Large intestine (tissue), 3 donors: ENCODE measurements at regions not wholly inside any gene's neighbourhood (a gene's known extent, or its start where the extent isn't known, plus 50 kb on each side); places are given as distances from the start of the nearest gene placed in this dataset.

Source experiments
- DNase-seq, 2 donors: peaks; one replicate each; pipeline versions ENCODE4 v3.0.0 to v3.0.0-alpha.2; 2013
- H3K27ac ChIP-seq: one replicate; pipeline ENCODE4 v1.5.1; 2013; ENCODE audit warnings: low read length
- H3K27me3 ChIP-seq: 2 replicates; pipeline ENCODE4 v1.6.1; 2013; ENCODE audit warnings: low read length; ENCODE audit not compliant: control insufficient read depth, insufficient read depth
- H3K36me3 ChIP-seq: 2 replicates; pipeline ENCODE4 v1.6.1; 2013; ENCODE audit warnings: low read length; ENCODE audit not compliant: control insufficient read depth, insufficient read depth
- H3K4me1 ChIP-seq: one replicate; pipeline ENCODE4 v1.6.1; 2013; ENCODE audit warnings: low read length; ENCODE audit not compliant: control insufficient read depth, insufficient read depth
- H3K4me3 ChIP-seq: one replicate; pipeline ENCODE4 v1.5.1; 2013; ENCODE audit warnings: low read length
- H3K9me3 ChIP-seq: one replicate; pipeline ENCODE4 v1.6.1; 2013; ENCODE audit warnings: mild to moderate bottlenecking, low read depth, low read length, moderate library complexity; ENCODE audit not compliant: control insufficient read depth
- WGBS: methylation state at CpG from one replicate; pipeline ENCODE4 v1.1.5; 2013; ENCODE audit warnings: low lambda C conversion rate; ENCODE audit not compliant: insufficient coverage; 5-methylcytosine and 5-hydroxymethylcytosine counted together

DNA sequence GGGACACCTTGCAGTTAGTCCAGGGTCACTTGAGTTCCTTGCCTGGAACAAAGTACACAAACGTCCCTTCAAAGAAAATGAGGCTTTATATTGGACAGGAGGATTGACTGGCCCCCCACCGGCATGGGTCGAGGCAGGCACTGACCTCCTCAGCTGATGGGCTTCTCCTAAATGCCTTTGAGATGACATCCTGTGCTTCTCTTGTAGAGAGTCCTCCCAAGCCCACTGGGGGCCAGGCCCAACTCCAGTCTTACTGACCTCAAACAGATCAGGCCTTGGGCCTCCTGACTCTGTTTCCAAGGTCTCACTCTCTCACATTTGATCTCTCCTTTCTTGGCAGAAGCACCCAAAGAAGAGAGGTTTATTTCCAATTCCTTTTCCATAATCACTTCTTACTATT, 516.1 kb downstream of the MCTP2 start:
- no peak for DNase-seq
- Histone ChIP-seq H3K36me3 (no peaks in the 10 kb centered on the region), H3K9me3 (no peaks in the 10 kb centered on the region), H3K27ac (no peak overlapping the region), H3K4me3 (no peak overlapping the region), H3K27me3 (no peaks in the 10 kb centered on the region), H3K4me1 (no peaks in the 10 kb centered on the region)
- WGBS = no CpG with 5 or more reads among the region's 3 CpGs

- H3K27me3 ChIP-seq = no peaks in the 10 kb centered on the region
- H3K27ac ChIP-seq = no peak overlapping the region
- no peaks in the 10 kb centered on the region for H3K36me3 ChIP-seq
- WGBS = 100% methylated on average over 1 of the region's 5 CpGs
- H3K9me3 ChIP-seq = no peaks in the 10 kb centered on the region
- H3K4me1 ChIP-seq = no peaks in the 10 kb centered on the region
- peak in 1 of 2 donors; percentile 5 for DNase-seq
- no peak overlapping the region for H3K4me3 ChIP-seq
Measured at GRCh38 chr15:94749811-94750617, 518.7 kb downstream of the MCTP2 start.

DNA sequence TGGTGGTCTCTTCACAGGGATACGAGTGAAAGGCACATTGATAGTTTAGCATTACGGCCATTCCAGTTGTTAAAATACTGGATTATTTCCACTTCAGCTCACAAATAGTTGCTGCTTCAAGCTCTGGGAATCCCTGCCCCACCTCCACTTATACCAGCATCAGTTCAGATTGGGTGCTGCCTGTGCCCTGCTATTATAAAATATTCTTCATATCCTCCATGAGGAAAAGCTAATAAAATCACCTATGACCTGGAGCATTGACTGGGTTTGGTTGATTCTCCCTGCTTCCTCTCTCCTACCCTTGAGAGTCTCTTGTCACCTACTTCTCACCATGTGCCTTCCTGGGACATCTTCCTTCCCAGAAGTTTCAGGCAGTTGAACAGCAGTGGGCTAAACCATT, 529.0 kb downstream of the MCTP2 start:
- no peaks in the 10 kb centered on the region for H3K36me3 ChIP-seq
- no peak overlapping the region for H3K4me3 ChIP-seq
- H3K4me1 ChIP-seq = no peaks in the 10 kb centered on the region
- no peak for DNase-seq
- H3K27me3 ChIP-seq = no peaks in the 10 kb centered on the region
- no peaks in the 10 kb centered on the region for H3K9me3 ChIP-seq
- no CpG with 5 or more reads among the region's 2 CpGs for WGBS
- H3K27ac ChIP-seq = no peak overlapping the region

DNA sequence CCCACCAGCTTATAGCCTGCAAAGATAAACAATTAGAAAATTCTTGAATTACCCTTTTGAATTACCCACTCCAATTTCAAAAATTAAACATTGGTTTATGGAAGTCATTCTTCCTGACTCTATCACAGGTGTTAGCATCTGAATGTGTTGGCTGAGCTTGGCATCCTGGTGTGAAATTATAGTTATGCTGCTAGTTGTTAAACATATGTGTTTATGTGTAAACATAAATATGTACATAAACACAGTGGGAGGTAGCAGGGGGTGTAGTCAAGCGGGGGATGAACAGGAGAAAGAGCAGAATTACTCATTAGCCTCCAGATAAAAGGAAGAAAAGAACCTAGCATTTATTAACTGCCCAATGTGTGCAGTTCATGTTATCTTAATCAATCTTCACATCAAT, 530.2 kb downstream of the MCTP2 start:
- Histone ChIP-seq H3K4me3 (no peak overlapping the region), H3K27me3 (no peaks in the 10 kb centered on the region), H3K36me3 (no peaks in the 10 kb centered on the region), H3K27ac (no peak overlapping the region), H3K9me3 (no peaks in the 10 kb centered on the region), H3K4me1 (no peaks in the 10 kb centered on the region)
- no CpG with 5 or more reads among the region's 1 CpG for WGBS
- no peak for DNase-seq

DNA sequence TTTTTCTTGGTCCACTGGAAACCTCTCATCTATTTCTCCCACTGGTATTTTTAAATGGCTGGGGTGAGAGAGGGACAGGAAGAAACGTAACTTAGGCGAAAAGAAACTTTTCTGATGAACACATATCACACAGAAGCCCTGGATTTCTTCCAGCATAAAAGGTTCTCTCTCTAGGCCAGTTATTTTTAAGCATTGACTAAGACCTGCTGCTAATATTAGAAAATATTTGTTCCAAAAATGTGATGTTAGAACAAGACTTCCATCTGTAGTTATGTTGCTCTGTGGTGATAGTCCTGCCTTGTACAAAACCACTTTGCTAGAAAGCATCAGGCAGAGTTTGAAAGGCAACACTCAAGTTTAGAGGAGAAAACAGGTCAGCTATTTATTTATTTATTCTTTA, 537.7 kb downstream of the MCTP2 start:
- DNase-seq = no peak
- WGBS = no CpG with 5 or more reads among the region's 2 CpGs
- H3K4me1 ChIP-seq = no peaks in the 10 kb centered on the region
- no peaks in the 10 kb centered on the region for H3K27me3 ChIP-seq
- H3K4me3 ChIP-seq = no peak overlapping the region
- H3K36me3 ChIP-seq = no peaks in the 10 kb centered on the region
- no peak overlapping the region for H3K27ac ChIP-seq
- no peaks in the 10 kb centered on the region for H3K9me3 ChIP-seq

GRCh38 chr15:94770199-94770598, 538.8 kb downstream of the MCTP2 start:
- DNase-seq = no peak
- H3K4me3 ChIP-seq = no peak overlapping the region
- H3K9me3 ChIP-seq = no peaks in the 10 kb centered on the region
- H3K36me3 ChIP-seq = no peaks in the 10 kb centered on the region
- no peaks in the 10 kb centered on the region for H3K4me1 ChIP-seq
- no peak overlapping the region for H3K27ac ChIP-seq
- no peaks in the 10 kb centered on the region for H3K27me3 ChIP-seq
- WGBS = 93% methylated on average over 2 of the region's 10 CpGs

- WGBS = no CpG with 5 or more reads among the region's 1 CpG
Measured at GRCh38 chr15:94777037-94777436, 545.7 kb downstream of the MCTP2 start.

DNA sequence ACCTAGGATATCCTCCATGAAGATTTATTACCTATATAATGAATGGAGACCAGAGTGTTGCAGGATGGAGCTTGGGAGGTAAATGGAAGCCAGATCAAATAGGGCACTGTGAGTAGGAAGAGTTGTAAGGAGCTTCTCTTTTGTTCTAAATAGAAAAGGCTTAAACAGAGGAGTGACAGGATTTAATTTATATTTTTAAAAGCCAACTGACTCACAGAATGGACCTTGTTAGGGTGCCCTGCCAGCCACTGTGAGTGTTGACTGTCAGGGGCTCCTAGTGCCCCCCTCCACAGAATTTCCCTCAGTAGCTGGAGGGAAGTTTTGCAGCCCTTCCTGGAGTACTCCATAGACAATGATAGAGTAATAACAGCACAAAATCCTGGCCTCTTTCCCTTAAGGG, 547.5 kb downstream of the MCTP2 start:
- DNase-seq = no peak
- Histone ChIP-seq H3K27ac (no peak overlapping the region), H3K4me1 (no peaks in the 10 kb centered on the region), H3K27me3 (no peaks in the 10 kb centered on the region), H3K9me3 (no peaks in the 10 kb centered on the region), H3K4me3 (no peak overlapping the region), H3K36me3 (no peaks in the 10 kb centered on the region)

More at GRCh38 chr15:94777037-94777436, 545.7 kb downstream of the MCTP2 start:
- Histone ChIP-seq H3K9me3 (no peaks in the 10 kb centered on the region), H3K27me3 (no peaks in the 10 kb centered on the region), H3K36me3 (no peaks in the 10 kb centered on the region), H3K27ac (no peak overlapping the region), H3K4me1 (no peaks in the 10 kb centered on the region), H3K4me3 (no peak overlapping the region)
- DNase-seq = no peak

GRCh38 chr15:94780166-94780565, 548.8 kb downstream of the MCTP2 start:
- H3K4me3 ChIP-seq = no peak overlapping the region
- WGBS = no CpG with 5 or more reads among the region's 4 CpGs
- no peaks in the 10 kb centered on the region for H3K9me3 ChIP-seq
- H3K27me3 ChIP-seq = no peaks in the 10 kb centered on the region
- H3K4me1 ChIP-seq = no peaks in the 10 kb centered on the region
- no peaks in the 10 kb centered on the region for H3K36me3 ChIP-seq
- no peak overlapping the region for H3K27ac ChIP-seq
- DNase-seq = no peak

- H3K27ac ChIP-seq = no peak overlapping the region
- H3K36me3 ChIP-seq = no peaks in the 10 kb centered on the region
- 100% methylated on average over 2 of the region's 2 CpGs for WGBS
- H3K4me3 ChIP-seq = no peak overlapping the region
- no peaks in the 10 kb centered on the region for H3K27me3 ChIP-seq
- DNase-seq = no peak
- H3K4me1 ChIP-seq = no peaks in the 10 kb centered on the region
- no peaks in the 10 kb centered on the region for H3K9me3 ChIP-seq
Measured at GRCh38 chr15:94785091-94785490, 553.7 kb downstream of the MCTP2 start.

- no peak for DNase-seq
- Histone ChIP-seq H3K27me3 (no peaks in the 10 kb centered on the region), H3K27ac (no peak overlapping the region), H3K9me3 (no peaks in the 10 kb centered on the region), H3K4me1 (no peaks in the 10 kb centered on the region), H3K36me3 (no peaks in the 10 kb centered on the region), H3K4me3 (no peak overlapping the region)
- 70% methylated on average over 2 of the region's 2 CpGs for WGBS
Measured at GRCh38 chr15:94791008-94791407, 559.6 kb downstream of the MCTP2 start.
